SK-N-SH (cell line): ENCODE measurements at regions not wholly inside any gene's neighbourhood (a gene's known extent, or its start where the extent isn't known, plus 50 kb on each side); places are given as distances from the start of the nearest gene placed in this dataset.

ENCODE experiments used
- CTCF ChIA-PET: fragments of 300-600, 350-600 bp; formaldehyde crosslinking; extraction: SDS; loops from one replicate; lab custom pipeline; 2021; lab: Yijun Ruan, JAX
- POLR2A ChIA-PET: fragments of 350-600 bp; sonication (Branson Sonifier 250); formaldehyde crosslinking; extraction: SDS; loops from one replicate; lab custom pipeline; 2020; ENCODE audit warnings: antibody characterized with exemption, inconsistent platforms; lab: Yijun Ruan, JAX
- DNase-seq: peaks from one replicate; pipeline ENCODE4 v3.0.0; 2012
- H2AFZ ChIP-seq: fragments of 200-600 bp; sonication (generic); 2 replicates; pipeline ENCODE4 v1.8.1; 2016; ENCODE audit warnings: antibody characterized with exemption, mild to moderate bottlenecking, low read depth
- H3F3A ChIP-seq: fragments of 200-600 bp; sonication (generic); replicated peaks from 2 replicates; pipeline ENCODE3; 2016; ENCODE audit warnings: antibody characterized with exemption, mild to moderate bottlenecking; ENCODE audit not compliant: insufficient read depth
- H3K27ac ChIP-seq, 2 experiments: fragments of 200-500 bp in 1 of 2; fragments of 200-600 bp in 1 of 2; sonication (Bioruptor generic) in 1 of 2; sonication (generic), shearing (Covaris generic) in 1 of 2; 2 replicates each; pipeline versions ENCODE4 v1.5.1 to v1.6.1; 2014 to 2016; ENCODE audit warnings: low read depth in 2 of 2, inconsistent platforms in 1 of 2, low read length in 1 of 2, mild to moderate bottlenecking in 1 of 2, mixed read lengths in 1 of 2
- H3K27me3 ChIP-seq: fragments of 200-600 bp; sonication (generic), shearing (Covaris generic); 2 replicates; pipeline ENCODE4 v1.6.1; 2016; ENCODE audit warnings: mixed run types; ENCODE audit not compliant: insufficient read depth
- H3K36me3 ChIP-seq, 2 experiments: fragments of 200-500 bp in 1 of 2; fragments of 200-600 bp in 1 of 2; sonication (Bioruptor generic) in 1 of 2; sonication (generic) in 1 of 2; replicated peaks in 1 of 2; 2 replicates each; pipeline versions ENCODE3 to v1.5.1; 2014 to 2016; ENCODE audit warnings: low read length in 1 of 2, mild to moderate bottlenecking in 1 of 2; ENCODE audit not compliant: insufficient read depth in 2 of 2, control insufficient read depth in 1 of 2
- H3K4me1 ChIP-seq, 2 experiments: fragments of 200-500 bp in 1 of 2; fragments of 200-600 bp in 1 of 2; sonication (Bioruptor generic) in 1 of 2; sonication (generic), shearing (Covaris generic) in 1 of 2; 2 replicates each; pipeline versions ENCODE4 v1.5.1 to v1.6.1; 2014 to 2016; ENCODE audit warnings: low read depth in 1 of 2, low read length in 1 of 2, mixed run types in 1 of 2; ENCODE audit not compliant: insufficient read depth in 2 of 2, control insufficient read depth in 1 of 2
- H3K4me2 ChIP-seq: fragments of 200-600 bp; sonication (generic), shearing (Covaris generic); 2 replicates; pipeline ENCODE4 v1.6.1; 2017; ENCODE audit warnings: mixed run types
- H3K4me3 ChIP-seq, 2 experiments: fragments of 200-500 bp in 1 of 2; fragments of 200-600 bp in 1 of 2; sonication (Bioruptor generic) in 1 of 2; sonication (generic), shearing (Covaris generic) in 1 of 2; 2 replicates each; pipeline versions ENCODE4 v1.5.1 to v1.8.1; 2014 to 2016; ENCODE audit warnings: low read depth in 2 of 2, inconsistent platforms in 1 of 2, low read length in 1 of 2, mild to moderate bottlenecking in 1 of 2, mixed read lengths in 1 of 2, moderate library complexity in 1 of 2
- H3K79me2 ChIP-seq: fragments of 200-600 bp; sonication (generic); 2 replicates; pipeline ENCODE4 v1.8.1; 2017; ENCODE audit warnings: mild to moderate bottlenecking; ENCODE audit not compliant: insufficient read depth
- H3K9ac ChIP-seq: fragments of 200-600 bp; sonication (generic); 2 replicates; pipeline ENCODE4 v1.6.1; 2017; ENCODE audit warnings: mixed run types
- H3K9me2 ChIP-seq: fragments of 200-600 bp; sonication (generic); 2 replicates; pipeline ENCODE4 v1.6.1; 2017; ENCODE audit warnings: mixed run types
- H3K9me3 ChIP-seq: fragments of 200-600 bp; sonication (generic); 2 replicates; pipeline ENCODE4 v1.6.1; 2017; ENCODE audit warnings: mixed run types, mild to moderate bottlenecking, moderate library complexity
- H4K20me1 ChIP-seq: fragments of 200-600 bp; sonication (generic); 2 replicates; pipeline ENCODE4 v1.6.1; 2017; ENCODE audit warnings: mild to moderate bottlenecking, mixed run types; ENCODE audit not compliant: insufficient read depth
- CHD2 ChIP-seq: fragments of 150-350 bp; IDR thresholded peaks from 2 replicates; pipeline ENCODE4 v1.6.1; 2018; ENCODE audit warnings: low read length; ENCODE audit not compliant: partially characterized antibody
- FOSL2 ChIP-seq: IDR thresholded peaks from 2 replicates; pipeline ENCODE4 v1.4.0; 2012; ENCODE audit warnings: low read depth, mild to moderate bottlenecking, moderate library complexity, borderline replicate concordance
- FOXJ3 ChIP-seq: sonication (generic); formaldehyde crosslinking; IDR thresholded peaks from 2 replicates; pipeline ENCODE4 v1.5.1; 2020; ENCODE audit warnings: mild to moderate bottlenecking, missing genetic modification reagents
- FOXM1 ChIP-seq: IDR thresholded peaks from 2 replicates; pipeline ENCODE4 v1.4.0; 2012; ENCODE audit warnings: low read depth, mild to moderate bottlenecking
- IRF3 ChIP-seq: fragments of 150-350 bp; IDR thresholded peaks from 2 replicates; pipeline ENCODE4 v1.6.1; 2016; ENCODE audit warnings: mild to moderate bottlenecking, low read depth, low read length
- NFIC ChIP-seq: IDR thresholded peaks from 2 replicates; pipeline ENCODE4 v1.4.0; 2012; ENCODE audit warnings: borderline replicate concordance
- NRF1 ChIP-seq: IDR thresholded peaks from 2 replicates; pipeline ENCODE4 v1.6.1; 2012; ENCODE audit warnings: low read depth, mild to moderate bottlenecking, low read length
- PBX3 ChIP-seq: IDR thresholded peaks from 2 replicates; pipeline ENCODE4; 2012
- POLR2AphosphoS5 ChIP-seq: IDR thresholded peaks from 2 replicates; pipeline ENCODE4 v1.6.1; 2012; ENCODE audit warnings: low read depth, low read length
- RAD21 ChIP-seq: IDR thresholded peaks from 2 replicates; pipeline ENCODE4 v1.6.1; 2012; ENCODE audit warnings: mild to moderate bottlenecking, low read length
- RFX5 ChIP-seq: IDR thresholded peaks from 2 replicates; pipeline ENCODE4 v1.6.1; 2012; ENCODE audit warnings: mild to moderate bottlenecking, improper control_type of control experiment, low read length
- SIN3A ChIP-seq: IDR thresholded peaks from 2 replicates; pipeline ENCODE4 v1.6.1; 2012; ENCODE audit warnings: low read depth, mild to moderate bottlenecking, low read length, moderate library complexity, borderline replicate concordance
- SMC3 ChIP-seq: IDR thresholded peaks from 2 replicates; pipeline ENCODE4 v1.6.1; 2012; ENCODE audit warnings: low read depth, low read length, improper control_type of control experiment
- YY1 ChIP-seq: IDR thresholded peaks from 2 replicates; pipeline ENCODE4 v1.4.0; 2012; ENCODE audit warnings: low read depth, mild to moderate bottlenecking
- ZBTB33 ChIP-seq: IDR thresholded peaks from 2 replicates; pipeline ENCODE4 v1.4.0; 2012; ENCODE audit warnings: low read depth, borderline replicate concordance
- WGBS: methylation state at CpG from one replicate; pipeline ENCODE4 v1.1.6; 2017; ENCODE audit warnings: low lambda C conversion rate; 5-methylcytosine and 5-hydroxymethylcytosine counted together

GRCh38 chr10:20606985-20607384 lies 290.1 kb downstream of the NEBL start (continued):
- TF ChIP-seq ZBTB33, result no peak
- TF ChIP-seq PBX3, result no peak
- TF ChIP-seq YY1, result no peak
- no peak for TF ChIP-seq RAD21
- no peak for TF ChIP-seq NRF1
- TF ChIP-seq FOXM1, result no peak

GRCh38 chr10:20601941-20602461 lies 295.1 kb downstream of the NEBL start:
- 89% methylated on average over 1 of the region's 1 CpG for WGBS
- no peak for TF ChIP-seq FOSL2
- no peak for TF ChIP-seq SIN3A
- TF ChIP-seq IRF3, result no peak
- TF ChIP-seq SMC3, result no peak
- TF ChIP-seq POLR2AphosphoS5, result no peak
- no peak for TF ChIP-seq FOXJ3 (CRISPR knock-in tag)
- TF ChIP-seq NRF1, result no peak
- TF ChIP-seq RFX5, result no peak
- TF ChIP-seq CHD2, result no peak
- TF ChIP-seq FOXM1, result no peak
- TF ChIP-seq NFIC, result no peak
- TF ChIP-seq, all 33 proteins: peak for 0
- Histone ChIP-seq H3F3A (no peaks in the 10 kb centered on the region), H2AFZ (no peak overlapping the region), H3K9ac (no peak overlapping the region), H3K9me2 (no peaks in the 10 kb centered on the region), H3K4me2 (no peak overlapping the region), H3K27ac (no peak overlapping the region), H4K20me1 (no peaks in the 10 kb centered on the region), H3K36me3 (no peaks in the 10 kb centered on the region), H3K9me3 (no peaks in the 10 kb centered on the region), H3K79me2 (no peaks in the 10 kb centered on the region), H3K4me1 (peaks cover 0 to 2% of the 10 kb centered on the region in 2 experiments; a peak in 1 of 4 replicates), H3K27me3 (no peaks in the 10 kb centered on the region), H3K4me3 (no peak overlapping the region)
- DNase-seq, result no peak
- CTCF ChIA-PET, result interaction anchor here (0.6 kb wide), 1 partner anchor 1878 kb away, joined by 4 read pairs; no protein-coding TSS in a partner anchor
- POLR2A ChIA-PET, result no interaction called here
